Rectal smooth muscle tissue (tissue), 1 donor: ENCODE measurements at regions not wholly inside any gene's neighbourhood (a gene's known extent, or its start where the extent isn't known, plus 50 kb on each side); places are given as distances from the start of the nearest gene placed in this dataset.

Source experiments
- H3K27ac ChIP-seq: one replicate; pipeline ENCODE4 v1.7.0; 2013; ENCODE audit warnings: low read depth, low read length, inconsistent platforms
- H3K27me3 ChIP-seq: one replicate; pipeline ENCODE4 v1.7.0; 2013; ENCODE audit warnings: low read length; ENCODE audit not compliant: control insufficient read depth, insufficient read depth
- H3K36me3 ChIP-seq: one replicate; pipeline ENCODE4 v1.7.0; 2013; ENCODE audit warnings: low read length; ENCODE audit not compliant: control insufficient read depth, insufficient read depth
- H3K4me1 ChIP-seq: one replicate; pipeline ENCODE4 v1.7.0; 2013; ENCODE audit warnings: low read length; ENCODE audit not compliant: control insufficient read depth, insufficient read depth
- H3K4me3 ChIP-seq: one replicate; pipeline ENCODE4 v1.7.0; 2013; ENCODE audit warnings: low read length
- H3K9ac ChIP-seq: one replicate; pipeline ENCODE4 v1.7.0; 2013; ENCODE audit warnings: low read length

- Histone ChIP-seq H3K27ac (no peak overlapping the region), H3K4me1 (no peaks in the 10 kb centered on the region), H3K36me3 (no peaks in the 10 kb centered on the region), H3K9ac (no peak overlapping the region), H3K4me3 (no peak overlapping the region), H3K27me3 (no peaks in the 10 kb centered on the region)
These were observed 930.8 kb downstream of the BCL11B start for GRCh38 chr14:98341211-98341610.

GRCh38 chr14:98345161-98345560, 926.8 kb downstream of the BCL11B start:
- Histone ChIP-seq H3K9ac (no peak overlapping the region), H3K27me3 (no peaks in the 10 kb centered on the region), H3K36me3 (no peaks in the 10 kb centered on the region), H3K4me3 (no peak overlapping the region), H3K4me1 (no peaks in the 10 kb centered on the region), H3K27ac (no peak overlapping the region)

- H3K27me3 ChIP-seq, result no peaks in the 10 kb centered on the region
- no peak overlapping the region for H3K9ac ChIP-seq
- no peak overlapping the region for H3K27ac ChIP-seq
- no peaks in the 10 kb centered on the region for H3K36me3 ChIP-seq
- no peak overlapping the region for H3K4me3 ChIP-seq
- no peaks in the 10 kb centered on the region for H3K4me1 ChIP-seq
These were observed 924.3 kb downstream of the BCL11B start for GRCh38 chr14:98347686-98348085.

GRCh38 chr14:98348505-98348904, 923.5 kb downstream of the BCL11B start:
- H3K4me3 ChIP-seq, result no peak overlapping the region
- no peaks in the 10 kb centered on the region for H3K36me3 ChIP-seq
- no peaks in the 10 kb centered on the region for H3K27me3 ChIP-seq
- no peaks in the 10 kb centered on the region for H3K4me1 ChIP-seq
- H3K9ac ChIP-seq, result no peak overlapping the region
- H3K27ac ChIP-seq, result no peak overlapping the region

DNA sequence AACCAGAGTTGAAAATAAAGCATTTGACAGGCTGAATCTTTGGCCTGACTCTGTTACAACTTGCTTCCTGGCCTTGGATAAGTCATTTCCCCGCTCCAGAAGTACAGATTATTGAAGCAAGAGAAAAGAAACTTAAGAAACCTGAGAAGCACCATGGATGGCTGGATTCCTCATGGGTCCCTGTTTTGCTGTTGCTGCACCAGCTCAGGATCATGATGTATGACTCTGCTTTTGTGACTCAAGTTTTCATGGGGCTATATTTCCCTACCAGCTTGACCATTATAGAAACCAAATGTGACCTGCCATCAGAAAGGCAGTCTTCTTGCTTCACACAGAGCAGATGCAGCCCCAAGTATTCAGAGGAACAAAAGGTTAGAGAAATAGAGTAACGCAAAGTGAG, 921.8 kb downstream of the BCL11B start:
- Histone ChIP-seq H3K9ac (no peak overlapping the region), H3K36me3 (no peaks in the 10 kb centered on the region), H3K4me1 (no peaks in the 10 kb centered on the region), H3K27me3 (no peaks in the 10 kb centered on the region), H3K27ac (no peak overlapping the region), H3K4me3 (no peak overlapping the region)

DNA sequence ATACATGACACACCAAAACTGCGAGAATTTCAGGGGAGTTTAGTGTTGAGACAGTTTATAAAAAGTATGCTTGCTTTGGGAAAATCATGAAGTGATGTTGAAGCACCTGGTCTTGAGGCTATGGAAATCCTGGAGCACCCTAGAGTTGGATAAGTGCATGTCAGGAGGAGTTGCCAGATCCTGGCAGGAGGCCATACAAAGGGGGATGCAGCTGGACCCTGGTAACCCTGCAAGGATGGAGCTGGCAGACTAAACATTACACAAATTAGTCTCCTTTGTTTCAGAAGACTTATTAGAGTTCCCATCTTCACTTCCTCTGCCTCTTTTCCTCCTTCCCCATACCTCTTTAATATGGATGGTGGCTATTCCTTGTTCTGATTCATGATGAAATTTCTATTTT, 907.0 kb downstream of the BCL11B start:
- no peaks in the 10 kb centered on the region for H3K27me3 ChIP-seq
- H3K27ac ChIP-seq, result no peak overlapping the region
- no peaks in the 10 kb centered on the region for H3K4me1 ChIP-seq
- H3K4me3 ChIP-seq, result no peak overlapping the region
- H3K36me3 ChIP-seq, result no peaks in the 10 kb centered on the region
- no peak overlapping the region for H3K9ac ChIP-seq

DNA sequence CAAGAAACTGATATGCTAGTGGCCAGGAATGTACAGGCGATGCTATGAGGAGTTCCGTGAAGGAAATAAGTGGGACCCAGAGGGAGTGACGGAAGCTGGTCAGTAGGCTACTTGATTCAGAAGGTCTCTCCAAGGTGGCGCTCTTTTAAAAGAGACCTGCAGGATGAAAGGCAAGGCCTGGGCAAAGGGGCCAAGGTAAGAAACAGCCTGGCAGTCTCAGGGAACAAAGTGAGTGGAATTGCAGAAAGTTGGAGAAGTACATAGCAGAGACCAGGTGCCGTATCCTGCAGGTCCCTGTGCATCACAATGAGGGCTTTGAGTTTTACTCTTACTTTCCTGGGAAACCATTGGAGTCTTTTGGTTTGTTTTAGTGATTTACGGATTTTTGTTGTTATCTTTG, 905.6 kb downstream of the BCL11B start:
- H3K27ac ChIP-seq, result no peak overlapping the region
- H3K4me1 ChIP-seq, result no peaks in the 10 kb centered on the region
- H3K4me3 ChIP-seq, result no peak overlapping the region
- no peaks in the 10 kb centered on the region for H3K36me3 ChIP-seq
- no peak overlapping the region for H3K9ac ChIP-seq
- no peaks in the 10 kb centered on the region for H3K27me3 ChIP-seq

- H3K9ac ChIP-seq, result no peak overlapping the region
These were observed 903.8 kb downstream of the BCL11B start for GRCh38 chr14:98368221-98368620.

GRCh38 chr14:98368916-98369315, 903.1 kb downstream of the BCL11B start:
- H3K27me3 ChIP-seq, result no peaks in the 10 kb centered on the region
- H3K4me1 ChIP-seq, result no peaks in the 10 kb centered on the region
- H3K27ac ChIP-seq, result no peak overlapping the region
- no peak overlapping the region for H3K9ac ChIP-seq
- no peaks in the 10 kb centered on the region for H3K36me3 ChIP-seq
- H3K4me3 ChIP-seq, result no peak overlapping the region

More at GRCh38 chr14:98368221-98368620, 903.8 kb downstream of the BCL11B start:
- Histone ChIP-seq H3K4me1 (no peaks in the 10 kb centered on the region), H3K36me3 (no peaks in the 10 kb centered on the region), H3K27me3 (no peaks in the 10 kb centered on the region), H3K4me3 (no peak overlapping the region), H3K27ac (no peak overlapping the region)

DNA sequence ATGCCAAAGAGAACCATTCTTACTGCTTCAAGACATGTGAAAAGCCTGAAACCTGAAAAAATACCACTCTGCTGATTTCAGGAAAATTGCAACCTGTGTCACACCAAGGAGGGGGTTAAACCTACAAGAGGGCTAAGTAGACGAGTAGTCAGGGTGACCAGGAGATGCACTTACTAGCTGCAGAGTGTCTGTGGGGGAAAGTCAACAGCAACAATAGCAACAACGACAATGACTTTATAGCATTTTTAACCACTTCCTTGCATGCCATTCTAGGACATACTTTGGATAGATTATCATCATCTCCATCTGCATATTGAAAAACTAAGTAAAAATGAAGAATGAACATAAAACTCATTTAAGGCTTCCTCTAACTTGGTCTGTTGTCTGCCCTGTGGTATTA, 902.7 kb downstream of the BCL11B start:
- H3K9ac ChIP-seq, result no peak overlapping the region
- no peaks in the 10 kb centered on the region for H3K27me3 ChIP-seq
- H3K4me3 ChIP-seq, result no peak overlapping the region
- H3K27ac ChIP-seq, result no peak overlapping the region
- no peaks in the 10 kb centered on the region for H3K4me1 ChIP-seq
- H3K36me3 ChIP-seq, result no peaks in the 10 kb centered on the region

GRCh38 chr14:98370352-98370751, 901.6 kb downstream of the BCL11B start:
- Histone ChIP-seq H3K27me3 (no peaks in the 10 kb centered on the region), H3K4me3 (no peak overlapping the region), H3K27ac (no peak overlapping the region), H3K9ac (no peak overlapping the region), H3K36me3 (no peaks in the 10 kb centered on the region), H3K4me1 (no peaks in the 10 kb centered on the region)

DNA sequence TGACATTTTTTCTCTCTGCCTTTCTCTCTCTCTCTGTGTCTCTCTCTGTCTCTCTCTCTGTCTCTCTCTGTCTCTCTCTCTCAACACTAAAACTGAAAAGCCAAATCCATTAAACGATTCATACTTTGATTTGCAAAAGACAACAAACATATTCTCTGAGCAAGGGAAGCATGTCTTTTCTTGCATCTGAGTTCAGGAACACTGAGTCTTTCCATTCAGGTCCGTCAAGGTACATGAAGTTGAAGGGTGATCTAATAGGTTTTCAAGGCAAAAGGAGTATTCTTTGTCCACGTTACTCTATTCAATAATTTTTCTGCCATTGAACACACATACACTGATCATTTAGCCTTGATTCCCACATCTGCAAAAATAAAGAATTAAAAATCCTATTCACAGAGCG, 900.9 kb downstream of the BCL11B start:
- Histone ChIP-seq H3K36me3 (no peaks in the 10 kb centered on the region), H3K4me3 (no peak overlapping the region), H3K27ac (no peak overlapping the region), H3K4me1 (no peaks in the 10 kb centered on the region), H3K27me3 (no peaks in the 10 kb centered on the region), H3K9ac (no peak overlapping the region)

DNA sequence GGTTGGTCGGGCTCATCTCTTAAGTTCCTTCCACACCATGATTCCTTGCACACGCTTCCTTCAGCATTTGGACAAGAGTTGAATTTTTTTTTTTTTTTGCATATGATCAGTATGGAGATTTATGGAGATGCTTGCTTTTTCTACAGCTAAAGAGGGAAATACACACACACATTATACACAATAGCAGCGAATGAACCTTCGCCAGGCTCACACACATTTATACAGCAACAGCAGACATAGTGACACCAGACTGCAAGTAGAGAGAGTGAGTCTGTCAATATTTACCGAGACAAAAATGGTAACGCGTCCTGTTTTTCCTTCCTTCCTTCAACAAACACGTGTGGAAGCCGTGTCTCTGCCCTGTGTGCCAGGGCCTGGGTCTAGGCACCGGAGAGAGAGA, 897.9 kb downstream of the BCL11B start:
- H3K9ac ChIP-seq, result no peak overlapping the region
- H3K27ac ChIP-seq, result no peak overlapping the region
- H3K27me3 ChIP-seq, result no peaks in the 10 kb centered on the region
- no peak overlapping the region for H3K4me3 ChIP-seq
- no peaks in the 10 kb centered on the region for H3K4me1 ChIP-seq
- no peaks in the 10 kb centered on the region for H3K36me3 ChIP-seq
